HG03442 (cell line): ENCODE measurements at regions not wholly inside any gene's neighbourhood (a gene's known extent, or its start where the extent isn't known, plus 50 kb on each side); places are given as distances from the start of the nearest gene placed in this dataset.

Experiments used
- ATAC-seq: cut with Tn5 transposase; IDR thresholded peaks from one replicate; pipeline ENCODE4 v1.9.1; 2021; ENCODE audit warnings: mild to moderate bottlenecking, moderate library complexity; ENCODE audit not compliant: unreplicated experiment

DNA sequence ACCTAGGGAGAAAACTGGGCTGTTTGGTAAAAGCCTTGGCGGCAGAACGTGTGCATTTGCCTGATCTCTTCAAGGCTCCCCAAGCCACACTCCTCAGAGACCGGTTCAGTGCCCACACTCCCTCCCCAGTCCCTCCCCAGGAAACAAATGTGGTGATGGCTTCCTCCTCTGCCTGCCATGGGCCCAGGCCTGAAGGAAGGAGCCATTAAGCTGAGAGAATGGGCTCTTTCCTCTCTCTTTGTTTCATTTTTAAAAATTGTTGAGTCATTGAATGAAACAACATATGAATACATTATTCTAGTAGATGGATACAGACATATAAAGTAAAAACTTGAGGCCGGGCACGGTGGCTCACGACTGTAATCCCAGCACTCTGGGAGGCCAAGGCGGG is 50.6 kb upstream of the YWHAQ start:
- ATAC-seq = no peak

- ATAC-seq = no peak
Observed at GRCh38 chr2:9685637-9686036, 54.8 kb upstream of the YWHAQ start.

GRCh38 chr2:9686061-9686460 is 55.3 kb upstream of the YWHAQ start:
- ATAC-seq = no peak

DNA sequence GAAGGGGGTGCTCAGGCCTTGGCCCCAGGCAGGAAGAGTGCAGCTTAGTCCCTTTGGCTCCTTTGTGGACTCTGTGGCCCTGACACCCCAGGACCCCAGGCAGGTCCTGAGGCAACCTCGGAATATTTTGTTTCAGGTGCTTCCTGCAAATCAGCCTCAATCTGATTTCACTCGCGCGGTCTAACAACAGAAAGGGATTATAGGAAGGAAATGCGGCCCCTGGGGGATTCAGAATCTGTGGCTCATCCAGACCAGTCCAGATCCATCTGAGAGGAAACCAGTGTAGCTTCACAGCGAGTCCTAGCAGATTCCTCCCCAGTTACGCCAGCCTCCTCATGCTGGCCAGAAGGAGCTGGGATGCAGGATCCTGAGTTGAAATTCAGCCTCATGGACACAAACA is 59.5 kb upstream of the YWHAQ start:
- no peak for ATAC-seq

GRCh38 chr2:9690716-9691498 is 60.1 kb upstream of the YWHAQ start:
- ATAC-seq = no peak

GRCh38 chr2:9692456-9693195 is 61.8 kb upstream of the YWHAQ start:
- no peak for ATAC-seq

DNA sequence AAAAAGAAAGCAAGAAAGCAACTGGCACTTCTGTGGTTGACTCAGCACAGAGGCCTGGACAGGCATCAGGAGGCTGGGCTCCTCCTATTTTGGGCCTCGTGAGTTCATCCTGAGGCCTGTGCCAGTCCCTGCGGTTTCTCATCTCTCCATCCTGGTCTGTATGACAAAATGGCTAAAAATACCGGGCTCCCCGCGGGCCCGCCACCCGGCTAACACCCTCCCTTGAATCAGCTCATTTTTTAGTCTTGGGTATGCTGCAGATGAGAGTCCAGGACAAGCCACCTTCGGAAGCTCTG is 62.3 kb upstream of the YWHAQ start:
- ATAC-seq = no peak

DNA sequence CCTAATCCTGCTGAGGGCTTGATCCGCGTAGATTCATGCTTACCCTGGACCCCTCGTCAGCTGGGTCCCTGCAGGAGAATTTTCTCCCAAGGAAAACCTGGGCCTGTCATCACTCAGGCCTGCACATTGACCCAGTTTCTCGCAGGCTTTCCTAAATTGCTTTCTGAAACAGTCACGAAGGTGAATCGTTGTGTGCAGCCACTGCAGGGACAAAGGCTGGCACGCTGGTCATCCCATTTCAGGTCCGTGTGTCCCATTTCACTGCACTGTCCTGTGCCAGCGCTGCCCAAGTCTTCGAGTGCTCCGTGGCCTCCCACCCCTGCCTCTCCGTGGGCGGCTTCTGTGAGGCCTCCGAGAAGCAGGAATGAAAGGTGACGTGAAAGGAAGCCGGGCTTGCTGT is 62.8 kb upstream of the YWHAQ start:
- ATAC-seq = no peak

- ATAC-seq = no peak
Observed at GRCh38 chr2:9694661-9695234, 64.0 kb upstream of the YWHAQ start.

DNA sequence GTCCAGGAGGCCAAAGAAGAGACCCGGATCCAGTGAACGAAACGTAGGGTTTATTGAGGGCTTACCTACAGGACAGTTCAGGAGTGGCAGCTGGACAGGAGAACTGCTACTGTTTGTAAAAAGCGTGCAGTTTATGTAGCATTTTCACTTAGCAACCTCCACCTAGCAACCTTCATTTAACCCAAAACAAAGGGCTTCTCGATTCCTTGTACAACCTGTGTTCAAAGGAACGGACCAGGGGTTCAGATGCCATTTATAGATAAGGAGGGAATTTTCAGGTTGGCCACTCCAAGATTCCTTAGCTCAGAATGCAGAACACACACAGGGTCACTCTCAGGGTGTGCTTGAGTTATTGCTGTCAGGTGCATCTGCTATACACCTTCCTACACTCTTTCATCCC is 65.1 kb upstream of the YWHAQ start:
- no peak for ATAC-seq

GRCh38 chr2:9696731-9697130 is 65.9 kb upstream of the YWHAQ start:
- ATAC-seq = no peak

DNA sequence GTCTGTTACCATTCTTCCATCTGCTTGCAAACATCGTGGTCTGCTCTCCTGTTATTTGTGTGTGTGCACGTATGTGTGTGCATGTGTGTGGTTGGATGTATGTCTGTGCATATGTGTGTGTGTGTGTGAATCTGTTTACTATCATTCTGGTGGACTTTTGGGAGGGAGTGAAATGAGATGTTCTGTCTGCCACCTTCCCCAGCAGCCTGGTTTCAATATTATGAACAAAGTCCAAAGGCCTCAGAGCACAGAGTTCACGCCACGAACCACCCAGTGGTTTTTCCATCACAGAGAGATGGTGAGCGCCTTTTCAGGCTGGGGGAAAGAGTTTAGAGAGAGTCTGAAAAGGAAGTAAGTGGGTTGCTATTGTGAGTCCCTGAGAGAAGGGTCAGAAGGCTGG is 67.1 kb upstream of the YWHAQ start:
- ATAC-seq = no peak

- no peak for ATAC-seq
Observed at GRCh38 chr2:9699139-9700108, 68.6 kb upstream of the YWHAQ start.

DNA sequence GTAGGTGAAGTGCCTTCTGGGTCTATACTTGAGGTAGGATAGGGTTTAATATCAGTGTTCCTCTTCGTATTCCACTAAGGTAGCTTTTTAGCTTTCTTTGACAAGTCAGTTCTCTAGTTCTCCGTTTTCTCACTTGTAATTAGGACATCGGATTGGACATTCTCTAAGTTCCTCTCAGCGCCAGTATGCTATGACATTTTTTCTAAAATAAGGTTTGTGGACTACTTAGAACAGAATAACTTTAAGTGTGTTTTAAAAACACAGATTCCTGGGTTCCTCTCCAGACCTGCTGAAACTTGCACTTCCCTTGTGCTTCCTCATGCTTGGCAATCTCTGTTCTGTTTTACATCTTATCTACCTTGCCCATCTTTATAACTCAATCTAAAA is 69.3 kb upstream of the YWHAQ start:
- no peak for ATAC-seq

GRCh38 chr2:9702604-9703084 is 71.8 kb upstream of the YWHAQ start:
- no peak for ATAC-seq

GRCh38 chr2:9703085-9703678 is 72.4 kb upstream of the YWHAQ start:
- no peak for ATAC-seq

DNA sequence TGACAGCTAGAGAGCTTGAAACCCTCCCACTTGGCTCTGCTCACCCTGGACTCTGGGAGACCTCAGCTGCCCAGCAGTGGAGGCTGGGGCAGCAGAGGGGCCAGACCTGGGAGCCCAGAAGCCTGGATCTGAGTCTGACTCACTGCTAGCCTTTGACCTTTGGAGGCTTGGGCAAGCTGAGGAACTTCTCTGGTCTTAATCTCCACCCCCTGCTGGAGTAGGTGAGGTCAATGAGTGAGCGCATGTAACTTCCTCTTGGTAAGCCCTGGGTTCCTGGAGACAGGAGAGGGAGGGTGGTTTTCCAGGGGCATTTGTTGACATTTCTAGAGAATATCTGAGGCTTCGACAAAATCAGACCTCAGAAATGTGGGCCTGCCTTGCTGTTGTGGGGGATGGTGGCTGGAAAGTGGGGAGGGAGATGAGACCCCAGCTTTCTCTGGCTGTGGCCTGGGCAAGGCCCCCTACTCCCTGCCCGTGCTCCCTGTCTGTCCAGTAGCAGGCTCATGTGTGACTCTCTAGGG is 73.0 kb upstream of the YWHAQ start:
- ATAC-seq = no peak

- ATAC-seq = no peak
Observed at GRCh38 chr2:9704600-9704999, 73.8 kb upstream of the YWHAQ start.

- no peak for ATAC-seq
Observed at GRCh38 chr2:9705196-9705595, 74.4 kb upstream of the YWHAQ start.

DNA sequence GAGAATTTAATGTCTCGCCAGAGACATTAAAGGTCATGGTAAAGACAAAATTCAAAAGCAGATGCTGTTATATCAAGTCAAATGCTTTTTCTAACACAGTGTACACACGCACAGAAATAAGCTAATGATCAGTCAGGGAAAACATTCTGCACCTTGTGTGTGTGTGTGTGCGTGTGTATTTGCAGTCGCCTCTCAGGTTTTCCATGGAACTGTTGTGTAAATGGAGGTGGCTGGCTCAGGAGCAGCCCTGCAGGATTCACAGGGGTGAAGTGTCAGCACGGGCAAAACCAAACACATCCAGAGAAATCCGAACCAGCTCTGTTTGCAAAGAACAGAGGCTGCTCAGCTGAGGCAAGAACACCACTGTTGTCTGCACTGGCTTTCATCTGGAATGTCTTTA is 76.2 kb upstream of the YWHAQ start:
- ATAC-seq = no peak
